Smooth muscle cell (in vitro differentiated cells): ENCODE measurements at regions not wholly inside any gene's neighbourhood (a gene's known extent, or its start where the extent isn't known, plus 50 kb on each side); places are given as distances from the start of the nearest gene placed in this dataset.

Source experiments
- DNase-seq: peaks from one replicate; lab custom pipeline; 2025; ENCODE audit not compliant: unreplicated experiment; lab: John Stamatoyannopoulos, UW
- H2AFZ ChIP-seq: fragments of 200-600 bp; sonication (generic); 2 replicates; pipeline ENCODE4 v1.6.0; 2016; ENCODE audit warnings: antibody characterized with exemption, low read depth, mild to moderate bottlenecking
- H3F3A ChIP-seq: fragments of 200-600 bp; sonication (generic); 2 replicates; pipeline ENCODE4 v1.6.0; 2017; ENCODE audit warnings: antibody characterized with exemption, low read depth
- H3K27ac ChIP-seq: fragments of 200-600 bp; sonication (generic); 2 replicates; pipeline ENCODE4 v1.5.1; 2016; ENCODE audit warnings: low read depth, mild to moderate bottlenecking
- H3K27me3 ChIP-seq: fragments of 200-600 bp; sonication (generic); 2 replicates; pipeline ENCODE4 v1.6.1; 2016; ENCODE audit warnings: low read depth, mild to moderate bottlenecking
- H3K36me3 ChIP-seq: fragments of 200-600 bp; sonication (generic); 2 replicates; pipeline ENCODE4 v1.5.1; 2016; ENCODE audit warnings: low read depth
- H3K4me1 ChIP-seq: fragments of 200-600 bp; sonication (generic); 2 replicates; pipeline ENCODE4 v1.5.1; 2016; ENCODE audit warnings: low read depth
- H3K4me2 ChIP-seq: fragments of 200-600 bp; sonication (generic); 2 replicates; pipeline ENCODE4 v1.6.0; 2016; ENCODE audit warnings: mild to moderate bottlenecking
- H3K4me3 ChIP-seq: fragments of 200-600 bp; sonication (generic); 2 replicates; pipeline ENCODE4 v1.5.1; 2016; ENCODE audit warnings: mild to moderate bottlenecking
- H3K79me2 ChIP-seq: fragments of 200-600 bp; sonication (generic); 2 replicates; pipeline ENCODE4 v1.6.0; 2016; ENCODE audit warnings: low read depth, mild to moderate bottlenecking
- H3K9ac ChIP-seq: fragments of 200-600 bp; sonication (generic); 2 replicates; pipeline ENCODE4 v1.6.0; 2016; ENCODE audit warnings: low read depth
- H3K9me3 ChIP-seq: fragments of 200-600 bp; sonication (generic); replicated peaks from 2 replicates; pipeline ENCODE4 v1.5.1; 2016; ENCODE audit warnings: low read depth
- H4K20me1 ChIP-seq: fragments of 200-600 bp; sonication (generic); 2 replicates; pipeline ENCODE4 v1.6.0; 2016; ENCODE audit warnings: low read depth
- WGBS: methylation state at CpG from one replicate; pipeline ENCODE4 v1.1.7; 2016; ENCODE audit warnings: low lambda C conversion rate; 5-methylcytosine and 5-hydroxymethylcytosine counted together
- TF ChIP-seq, protein P1 (sequence below): fragments of 200-600 bp; sonication (generic); IDR thresholded peaks from 2 replicates; pipeline ENCODE4 v1.5.1; 2017; ENCODE audit warnings: borderline replicate concordance, mild to moderate bottlenecking, antibody characterized with exemption; ENCODE audit not compliant: insufficient read depth, poor library complexity, severe bottlenecking

- H2AFZ ChIP-seq, result no peak overlapping the region
- H3K9me3 ChIP-seq, result no peaks in the 10 kb centered on the region
- no peaks in the 10 kb centered on the region for H4K20me1 ChIP-seq
- TF ChIP-seq, protein P1, sequence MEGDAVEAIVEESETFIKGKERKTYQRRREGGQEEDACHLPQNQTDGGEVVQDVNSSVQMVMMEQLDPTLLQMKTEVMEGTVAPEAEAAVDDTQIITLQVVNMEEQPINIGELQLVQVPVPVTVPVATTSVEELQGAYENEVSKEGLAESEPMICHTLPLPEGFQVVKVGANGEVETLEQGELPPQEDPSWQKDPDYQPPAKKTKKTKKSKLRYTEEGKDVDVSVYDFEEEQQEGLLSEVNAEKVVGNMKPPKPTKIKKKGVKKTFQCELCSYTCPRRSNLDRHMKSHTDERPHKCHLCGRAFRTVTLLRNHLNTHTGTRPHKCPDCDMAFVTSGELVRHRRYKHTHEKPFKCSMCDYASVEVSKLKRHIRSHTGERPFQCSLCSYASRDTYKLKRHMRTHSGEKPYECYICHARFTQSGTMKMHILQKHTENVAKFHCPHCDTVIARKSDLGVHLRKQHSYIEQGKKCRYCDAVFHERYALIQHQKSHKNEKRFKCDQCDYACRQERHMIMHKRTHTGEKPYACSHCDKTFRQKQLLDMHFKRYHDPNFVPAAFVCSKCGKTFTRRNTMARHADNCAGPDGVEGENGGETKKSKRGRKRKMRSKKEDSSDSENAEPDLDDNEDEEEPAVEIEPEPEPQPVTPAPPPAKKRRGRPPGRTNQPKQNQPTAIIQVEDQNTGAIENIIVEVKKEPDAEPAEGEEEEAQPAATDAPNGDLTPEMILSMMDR, result no peak
- no peak overlapping the region for H3K4me3 ChIP-seq
- WGBS, result 86% methylated on average over 2 of the region's 2 CpGs
- H3F3A ChIP-seq, result no peaks in the 10 kb centered on the region
- no peak overlapping the region for H3K27ac ChIP-seq
- H3K9ac ChIP-seq, result no peak overlapping the region
- H3K4me1 ChIP-seq, result no peaks in the 10 kb centered on the region
- H3K79me2 ChIP-seq, result no peaks in the 10 kb centered on the region
- H3K36me3 ChIP-seq, result no peaks in the 10 kb centered on the region
- H3K4me2 ChIP-seq, result no peak overlapping the region
- no peak for DNase-seq
- no peaks in the 10 kb centered on the region for H3K27me3 ChIP-seq
These were observed 79.4 kb upstream of the TTC29 start for GRCh38 chr4:147025042-147025441.

DNA sequence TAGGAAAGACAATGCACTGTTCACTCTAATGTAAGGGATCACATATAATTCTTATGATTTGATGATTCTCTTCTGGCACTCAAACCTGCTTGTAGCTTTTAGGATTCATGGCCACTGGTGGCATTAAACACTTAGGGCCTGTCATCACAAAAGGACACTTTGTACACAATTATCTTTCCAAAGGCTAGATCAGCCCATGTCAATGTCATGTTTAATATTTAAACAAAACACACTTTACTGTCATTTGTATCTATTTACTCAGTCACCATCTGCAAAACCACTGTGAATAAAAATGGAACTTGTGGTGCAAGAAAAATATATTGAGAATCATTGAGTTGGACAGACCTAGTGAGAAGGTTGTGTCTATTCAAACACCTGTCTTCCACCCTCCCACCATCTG lies 83.6 kb upstream of the TTC29 start:
- no peaks in the 10 kb centered on the region for H3K4me1 ChIP-seq
- H3K27me3 ChIP-seq, result no peaks in the 10 kb centered on the region
- H2AFZ ChIP-seq, result no peak overlapping the region
- no peaks in the 10 kb centered on the region for H3K79me2 ChIP-seq
- no peak overlapping the region for H3K27ac ChIP-seq
- no peaks in the 10 kb centered on the region for H4K20me1 ChIP-seq
- no peaks in the 10 kb centered on the region for H3F3A ChIP-seq
- no peak overlapping the region for H3K9ac ChIP-seq
- DNase-seq, result no peak
- H3K4me2 ChIP-seq, result no peak overlapping the region
- H3K4me3 ChIP-seq, result no peak overlapping the region
- H3K36me3 ChIP-seq, result no peaks in the 10 kb centered on the region
- no peaks in the 10 kb centered on the region for H3K9me3 ChIP-seq
- TF ChIP-seq, protein P1, result no peak

DNA sequence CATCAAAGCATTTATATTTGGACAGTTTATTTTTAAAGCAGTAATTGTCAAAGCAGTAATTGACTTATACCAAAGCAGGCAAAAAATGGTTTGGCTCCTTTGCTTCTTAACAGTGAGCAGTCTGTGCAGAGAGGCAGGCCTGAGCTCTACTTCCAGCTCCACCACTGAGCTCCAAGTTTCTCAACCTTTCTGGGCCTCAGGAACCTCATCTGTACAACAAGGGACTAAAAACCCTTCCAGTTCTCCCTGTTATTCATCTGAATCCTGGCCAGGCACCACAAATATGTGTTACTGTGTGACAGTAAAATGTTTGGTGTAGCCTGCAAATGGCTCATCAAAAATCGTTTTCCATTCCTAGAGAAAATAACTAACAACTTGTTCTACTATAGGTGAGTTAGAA lies 88.7 kb upstream of the TTC29 start:
- Histone ChIP-seq H3K27ac (no peak overlapping the region), H3K9ac (no peak overlapping the region), H3K36me3 (no peaks in the 10 kb centered on the region), H3K9me3 (no peaks in the 10 kb centered on the region), H3K4me2 (no peak overlapping the region), H3K4me1 (no peaks in the 10 kb centered on the region), H4K20me1 (no peaks in the 10 kb centered on the region), H2AFZ (no peak overlapping the region), H3K27me3 (no peaks in the 10 kb centered on the region), H3K79me2 (no peaks in the 10 kb centered on the region), H3K4me3 (no peak overlapping the region), H3F3A (no peaks in the 10 kb centered on the region)
- 90% methylated on average over 1 of the region's 1 CpG for WGBS
- TF ChIP-seq, protein P1, result no peak
- no peak for DNase-seq

DNA sequence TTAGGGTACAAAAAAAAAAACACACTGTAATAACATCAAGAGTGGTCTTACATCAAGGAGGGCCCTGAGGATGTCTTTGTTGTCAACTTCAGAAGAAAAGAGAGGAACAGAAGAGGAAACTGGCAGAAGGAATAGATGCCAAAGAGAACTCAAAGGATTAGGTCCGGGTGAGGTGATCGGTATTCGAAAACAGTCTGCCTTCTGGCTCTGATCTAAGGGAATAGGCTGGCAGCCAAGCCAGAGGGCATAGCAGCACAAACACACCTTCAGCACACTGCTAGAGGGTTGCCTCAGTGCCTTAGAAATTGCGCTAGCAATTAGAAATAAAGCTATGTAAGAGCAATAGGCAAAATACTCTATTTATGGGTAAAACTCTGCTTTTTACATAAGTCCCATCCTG lies 91.4 kb upstream of the TTC29 start:
- 92% methylated on average over 4 of the region's 4 CpGs for WGBS
- Histone ChIP-seq H3K36me3 (no peaks in the 10 kb centered on the region), H3K4me2 (no peak overlapping the region), H3K9me3 (no peaks in the 10 kb centered on the region), H3K79me2 (no peaks in the 10 kb centered on the region), H3K27ac (no peak overlapping the region), H3K4me1 (no peaks in the 10 kb centered on the region), H2AFZ (no peak overlapping the region), H3K9ac (no peak overlapping the region), H3F3A (no peaks in the 10 kb centered on the region), H3K27me3 (no peaks in the 10 kb centered on the region), H3K4me3 (no peak overlapping the region), H4K20me1 (no peaks in the 10 kb centered on the region)
- TF ChIP-seq, protein P1, result no peak
- DNase-seq, result no peak
